GM19395 (cell line): ENCODE measurements at regions not wholly inside any gene's neighbourhood (a gene's known extent, or its start where the extent isn't known, plus 50 kb on each side); places are given as distances from the start of the nearest gene placed in this dataset.

Experiments
- ATAC-seq: cut with Tn5 transposase; IDR thresholded peaks from one replicate; pipeline ENCODE4 v1.9.1; 2021; ENCODE audit warnings: mild to moderate bottlenecking, moderate library complexity; ENCODE audit not compliant: unreplicated experiment

- ATAC-seq: peak; percentile 67
Measured at GRCh38 chr1:96236156-96236739, 485.3 kb upstream of the PTBP2 start.

- ATAC-seq: no peak
Measured at GRCh38 chr1:96238426-96238825, 483.2 kb upstream of the PTBP2 start.

DNA sequence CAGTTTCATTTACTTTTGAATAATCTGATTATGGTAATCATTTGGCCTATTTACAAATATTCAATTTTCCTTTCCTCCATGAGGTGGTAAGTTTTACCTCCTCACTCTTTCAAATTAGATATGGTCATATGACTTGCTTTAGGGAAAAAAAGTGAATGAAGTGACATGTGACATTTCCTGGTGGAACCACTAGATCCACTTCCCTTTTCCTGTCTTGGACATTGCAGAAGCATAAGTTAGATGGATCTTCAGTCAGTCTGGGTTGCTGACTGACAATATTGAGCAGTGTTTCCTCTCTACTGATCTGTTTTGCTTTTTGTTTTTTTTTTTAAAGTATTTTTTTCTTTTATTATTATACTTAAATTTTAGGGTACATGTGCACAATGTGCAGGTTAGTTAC is 481.1 kb upstream of the PTBP2 start:
- ATAC-seq: no peak

- ATAC-seq: no peak
Measured at GRCh38 chr1:96253246-96254035, 468.1 kb upstream of the PTBP2 start.

- ATAC-seq: no peak
Measured at GRCh38 chr1:96256130-96256790, 465.3 kb upstream of the PTBP2 start.

DNA sequence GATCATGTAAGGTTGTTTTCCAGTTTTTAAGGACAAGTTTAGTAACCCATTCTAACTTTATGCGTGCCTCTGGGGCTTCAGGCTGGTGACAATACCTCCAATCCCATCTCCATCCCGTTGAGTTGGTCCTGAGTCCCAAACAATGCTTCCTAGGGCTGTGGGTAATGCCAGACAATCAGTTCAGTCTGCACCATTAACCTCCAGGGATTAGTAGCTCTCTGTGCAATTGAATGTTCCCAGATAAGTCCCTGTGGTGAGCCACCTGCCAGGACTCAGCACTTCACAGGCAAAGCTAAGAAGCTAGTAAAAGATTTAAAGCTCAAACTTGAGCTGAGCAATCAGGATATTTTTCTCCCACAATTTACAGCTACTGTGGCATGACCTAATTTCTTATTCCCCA is 462.2 kb upstream of the PTBP2 start:
- no peak for ATAC-seq

DNA sequence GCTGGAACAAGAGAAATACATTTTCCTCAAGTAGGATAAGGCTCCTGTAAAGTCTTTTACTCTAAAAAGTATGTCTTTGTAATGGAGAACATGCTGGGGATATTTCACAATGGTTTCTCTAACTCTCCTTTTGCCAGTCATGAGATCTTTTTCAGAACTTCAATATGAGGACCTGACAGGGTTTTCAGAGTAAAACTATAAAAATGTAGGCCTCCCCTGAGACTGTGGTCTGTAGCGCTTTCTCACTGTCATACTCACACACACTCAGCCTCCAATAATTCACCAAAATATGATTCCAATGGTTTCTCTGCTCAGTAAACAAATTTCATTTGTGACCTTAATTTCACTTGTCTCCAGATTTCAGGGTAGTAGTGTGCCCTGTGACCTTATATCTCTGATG is 440.1 kb upstream of the PTBP2 start:
- no peak for ATAC-seq

- no peak for ATAC-seq
Measured at GRCh38 chr1:96290033-96290432, 431.6 kb upstream of the PTBP2 start.

DNA sequence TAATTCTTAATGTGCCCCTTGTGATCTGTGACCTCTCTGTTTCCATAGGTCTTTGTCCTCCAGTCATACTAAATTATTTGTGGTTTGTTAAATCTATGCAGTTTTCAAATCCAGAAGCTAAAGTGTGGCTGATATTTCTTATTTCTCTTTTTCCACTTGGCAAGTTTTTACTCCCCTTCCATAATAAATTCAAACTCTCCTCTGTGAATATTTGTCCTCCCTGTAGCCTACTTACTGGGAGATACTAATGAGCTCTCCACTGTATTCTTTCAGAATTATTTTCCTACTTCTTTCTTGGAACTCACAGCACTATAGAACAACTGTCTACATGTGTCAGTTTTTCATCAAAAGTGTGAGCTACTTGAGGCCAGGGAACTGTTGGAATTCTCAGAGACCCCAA is 430.8 kb upstream of the PTBP2 start:
- no peak for ATAC-seq

DNA sequence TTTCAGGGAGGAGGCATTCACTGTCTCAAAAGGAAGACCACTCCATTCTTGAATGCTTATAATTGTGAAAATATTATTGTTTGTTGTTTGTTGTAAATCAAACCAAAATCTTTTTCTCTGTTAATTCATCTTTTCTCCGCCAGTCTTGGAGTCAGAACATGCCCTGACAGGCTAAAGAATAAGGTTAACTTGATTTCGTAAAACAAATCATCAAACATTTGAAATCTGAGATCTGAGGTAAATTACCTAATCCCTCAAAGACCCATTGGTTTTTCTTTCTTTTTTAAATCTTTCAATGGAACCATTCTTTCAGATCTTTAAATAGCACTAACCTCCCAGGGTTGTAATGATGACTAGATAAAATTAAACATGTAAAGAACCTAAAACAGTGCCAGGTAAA is 430.1 kb upstream of the PTBP2 start:
- no peak for ATAC-seq

DNA sequence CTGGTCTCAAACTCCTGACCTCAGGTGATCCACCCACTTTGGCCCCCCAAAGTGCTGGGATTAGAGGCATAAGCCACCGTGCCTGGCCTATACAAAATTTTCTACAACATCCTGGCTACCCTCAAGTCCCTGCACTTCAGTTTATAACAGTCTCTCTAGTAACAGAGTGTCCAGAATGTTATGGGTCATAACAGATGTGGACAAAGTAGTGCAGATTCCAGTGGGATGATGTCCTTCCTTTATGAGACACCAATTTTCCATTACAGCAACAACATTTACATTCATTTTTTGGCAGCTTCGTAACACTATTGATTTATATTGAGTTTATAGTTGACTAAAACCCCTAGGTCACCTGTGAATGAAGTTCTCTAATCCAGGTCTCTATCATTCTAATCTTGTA is 429.4 kb upstream of the PTBP2 start:
- ATAC-seq: no peak

DNA sequence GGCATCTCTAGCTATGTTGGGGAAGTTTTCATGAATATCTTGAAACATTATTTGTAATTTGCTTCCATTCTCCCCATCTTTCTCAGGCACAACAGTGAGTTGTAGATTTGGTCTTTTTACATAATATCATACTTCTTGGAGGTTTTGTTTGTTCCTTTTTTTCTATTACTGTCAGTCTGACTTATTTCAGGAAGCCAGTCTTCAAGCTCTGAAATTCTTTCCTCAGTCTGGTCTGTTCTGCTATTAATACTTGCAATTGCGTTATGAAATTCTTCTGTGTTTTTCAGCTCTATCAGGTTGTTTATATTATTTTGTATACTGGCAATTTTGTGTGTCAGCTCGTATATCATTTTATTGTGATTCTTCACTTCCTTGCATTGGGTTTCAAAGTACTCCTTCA is 424.6 kb upstream of the PTBP2 start:
- ATAC-seq: no peak

DNA sequence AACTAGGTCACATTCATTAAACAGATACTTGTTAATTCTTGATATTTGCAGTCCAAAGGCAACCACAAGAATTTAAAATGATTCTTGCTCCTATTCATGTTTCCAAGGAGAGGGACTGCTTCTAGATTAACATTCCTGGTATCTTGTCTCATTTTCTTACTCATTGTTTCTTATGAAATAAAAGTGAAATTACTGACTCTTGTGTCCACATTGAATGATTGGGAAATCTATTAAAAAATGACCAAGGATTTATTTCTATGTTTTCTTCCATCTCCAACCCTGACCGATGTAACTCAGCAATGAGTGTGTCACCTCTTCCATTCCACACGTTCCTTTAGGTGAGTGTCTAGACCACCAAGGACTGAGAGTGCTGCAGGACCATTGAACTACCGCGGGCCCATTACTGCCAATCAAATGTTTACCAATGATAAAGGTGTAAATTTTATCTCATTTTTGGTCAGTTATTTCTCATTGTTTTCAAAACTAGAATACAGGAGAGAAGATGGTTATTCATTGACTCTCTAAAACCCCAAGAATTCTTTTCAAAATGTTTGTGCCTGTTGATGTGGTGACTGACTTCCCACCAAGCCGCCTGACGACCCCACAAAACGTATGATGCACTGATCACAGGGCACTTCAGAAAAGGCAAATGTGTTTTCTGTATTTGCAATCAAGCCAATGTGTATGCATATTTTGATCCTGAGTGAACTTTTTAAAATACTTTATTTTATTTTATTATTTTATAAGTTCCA is 414.6 kb upstream of the PTBP2 start:
- no peak for ATAC-seq

DNA sequence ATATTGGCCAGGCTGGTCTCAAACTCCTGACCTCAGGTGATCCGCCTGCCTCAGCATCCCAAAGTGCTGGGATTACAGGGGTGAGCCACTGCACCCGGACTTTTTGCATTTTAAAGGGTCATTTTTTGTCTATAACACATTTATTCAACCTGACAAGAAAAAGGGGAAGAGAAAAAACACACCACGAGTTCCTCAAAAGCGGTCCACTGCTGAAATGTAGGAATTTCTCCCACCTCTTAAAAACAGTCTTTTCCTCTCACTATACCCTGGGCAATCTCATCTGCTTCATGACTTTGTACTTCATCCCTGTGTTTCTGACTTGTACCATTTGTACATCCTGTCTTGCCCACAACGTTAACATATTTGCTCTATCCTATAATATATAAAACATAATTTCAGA is 413.3 kb upstream of the PTBP2 start:
- ATAC-seq: no peak

DNA sequence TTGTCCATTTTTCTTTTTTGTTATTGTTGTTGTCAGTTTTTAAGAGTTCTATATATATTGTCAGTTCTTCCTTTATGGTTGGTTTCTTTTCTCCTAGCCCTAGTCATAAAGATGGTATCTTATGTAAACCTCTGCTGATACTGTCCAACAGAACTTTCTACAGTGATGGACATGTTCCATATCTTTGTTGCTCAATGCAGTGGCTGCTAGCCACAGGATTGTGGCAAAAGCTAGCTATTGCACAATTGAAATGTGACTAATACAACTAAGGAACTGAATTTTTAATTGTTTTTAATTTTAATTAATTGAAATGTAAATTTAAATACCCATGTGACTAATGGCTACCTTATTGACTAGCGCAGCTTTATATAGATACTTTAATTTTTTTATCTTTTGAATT is 411.8 kb upstream of the PTBP2 start:
- no peak for ATAC-seq

- ATAC-seq: no peak
Measured at GRCh38 chr1:96313216-96313615, 408.4 kb upstream of the PTBP2 start.

GRCh38 chr1:96329121-96329520 is 392.5 kb upstream of the PTBP2 start:
- no peak for ATAC-seq

- ATAC-seq: no peak
Measured at GRCh38 chr1:96331596-96331995, 390.0 kb upstream of the PTBP2 start.

DNA sequence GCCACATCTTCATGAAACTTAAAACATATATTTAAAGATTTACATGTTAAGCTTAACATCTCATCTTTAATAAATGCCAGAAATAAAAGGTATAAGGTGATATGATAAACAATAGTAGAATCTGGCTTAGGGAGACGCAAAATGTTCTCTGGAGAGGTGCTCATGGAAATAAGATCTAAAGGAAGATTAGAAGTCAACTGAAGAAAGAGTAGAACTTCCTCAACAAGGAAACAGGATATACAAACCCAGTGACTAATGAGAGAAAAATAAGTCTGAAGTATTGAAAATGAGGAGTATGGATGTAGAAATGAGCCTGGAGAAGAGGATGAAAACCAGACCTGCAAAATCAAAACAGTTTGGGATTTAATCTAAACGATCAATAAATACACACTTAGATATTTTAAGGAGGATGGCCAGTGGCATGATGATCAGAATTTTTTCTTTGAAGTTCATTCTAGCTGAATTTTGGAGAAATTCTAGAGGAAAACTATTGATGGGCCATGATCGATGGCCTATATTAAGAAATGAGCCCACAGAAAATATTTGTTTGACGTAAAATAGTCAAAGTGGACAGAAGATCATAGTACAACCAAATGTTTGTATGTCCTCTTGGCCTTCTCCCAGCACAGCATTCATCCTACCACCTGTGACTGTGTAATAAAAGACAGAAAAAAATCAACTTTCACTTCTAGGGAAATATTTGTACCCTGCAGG is 387.9 kb upstream of the PTBP2 start:
- ATAC-seq: no peak

GRCh38 chr1:96334236-96334557 is 387.4 kb upstream of the PTBP2 start:
- ATAC-seq: no peak

DNA sequence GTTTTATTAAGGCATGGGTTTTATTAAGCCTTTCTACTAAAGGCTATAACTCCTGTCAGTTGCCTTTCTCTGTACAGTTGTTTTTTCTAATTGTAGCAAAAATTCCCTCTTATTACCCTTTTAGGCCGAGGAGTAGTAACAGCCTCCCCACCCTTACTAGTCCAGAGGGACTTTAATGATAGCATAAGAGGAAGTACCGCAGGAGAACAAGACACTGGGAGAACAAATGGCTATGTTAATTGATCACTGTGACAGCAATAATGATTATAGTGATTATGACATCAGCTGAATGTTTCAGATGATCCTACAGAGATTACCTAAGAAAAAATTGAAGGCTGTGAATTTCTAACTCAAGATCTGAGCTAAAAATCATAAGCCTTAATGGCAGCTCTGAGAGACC is 383.0 kb upstream of the PTBP2 start:
- no peak for ATAC-seq
